Spleen (tissue), 11 donors: ENCODE measurements at regions not wholly inside any gene's neighbourhood (a gene's known extent, or its start where the extent isn't known, plus 50 kb on each side); places are given as distances from the start of the nearest gene placed in this dataset.

Experiments used
- DNase-seq: peaks from one replicate; pipeline ENCODE4 v3.0.0-alpha.2; 2020
- H3K27ac ChIP-seq, 8 donors: fragments of 200-600 bp; sonication (generic) in 7 of 8; 1 replicate in 4 of 8; 2 replicates in 4 of 8; pipeline versions ENCODE4 v1.5.0 to v1.8.0; 2016 to 2021; ENCODE audit warnings: inconsistent platforms in 4 of 8, mild to moderate bottlenecking in 4 of 8, moderate library complexity in 1 of 8
- H3K27me3 ChIP-seq, 7 donors: fragments of 200-600 bp; sonication (generic) in 6 of 7; replicated peaks in 1 of 7; 1 replicate in 4 of 7; 2 replicates in 3 of 7; pipeline versions ENCODE4 v1.5.0 to v1.8.0; 2016 to 2021; ENCODE audit warnings: inconsistent platforms in 3 of 7, mild to moderate bottlenecking in 1 of 7
- H3K36me3 ChIP-seq, 6 donors: fragments of 200-600 bp; sonication (generic) in 5 of 6; 1 replicate in 4 of 6; 2 replicates in 2 of 6; pipeline versions ENCODE4 v1.5.0 to v1.8.0; 2016 to 2021; ENCODE audit warnings: inconsistent platforms in 2 of 6
- H3K4me1 ChIP-seq, 6 donors: fragments of 200-600 bp; sonication (generic) in 5 of 6; 1 replicate in 3 of 6; 2 replicates in 3 of 6; pipeline versions ENCODE4 v1.5.0 to v1.8.0; 2016 to 2021; ENCODE audit warnings: inconsistent platforms in 3 of 6
- H3K4me3 ChIP-seq, 8 donors: fragments of 200-600 bp; sonication (generic) in 7 of 8; 1 replicate in 4 of 8; 2 replicates in 4 of 8; pipeline versions ENCODE4 v1.5.0 to v1.8.0; 2016 to 2021; ENCODE audit warnings: inconsistent platforms in 4 of 8, mild to moderate bottlenecking in 4 of 8, moderate library complexity in 2 of 8
- H3K9me3 ChIP-seq, 8 donors: fragments of 200-600 bp; sonication (generic) in 7 of 8; 1 replicate in 4 of 8; 2 replicates in 4 of 8; pipeline versions ENCODE4 v1.5.0 to v1.8.0; 2016 to 2021; ENCODE audit warnings: inconsistent platforms in 4 of 8
- POLR2A ChIP-seq, 3 donors: fragments of 450-650 bp; IDR thresholded peaks; one replicate each; pipeline ENCODE4 v1.5.1; 2017; ENCODE audit warnings: antibody characterized with exemption in 3 of 3, mild to moderate bottlenecking in 1 of 3
- POLR2AphosphoS5 ChIP-seq, 3 donors: sonication (generic); formaldehyde crosslinking; IDR thresholded peaks; one replicate each; pipeline ENCODE4 v1.5.1; 2017; ENCODE audit warnings: antibody characterized with exemption in 3 of 3
- WGBS, 5 donors: extraction: QIAGEN DNeasy Blood & Tissue Kit in 3 of 5; methylation state at CpG; one replicate each; pipeline versions ENCODE4 v1.1.5 to v1.1.7; 2013 to 2018; 5-methylcytosine and 5-hydroxymethylcytosine counted together
- intact Hi-C: fragments of 100-400 bp; cut with DNase I; formaldehyde crosslinking; loops from one replicate; pipeline ENCODE4 v1.15.0; 2023; ENCODE audit warnings: low total_unique reads
- TF ChIP-seq, protein P1 (sequence below), 11 experiments: fragments of 200-600 bp in 7 of 11; fragments of 450-650 bp in 4 of 11; sonication (generic) in 4 of 11; IDR thresholded peaks in 8 of 11; conservative IDR thresholded peaks in 3 of 11; 1 replicate in 7 of 11; 2 replicates in 4 of 11; pipeline versions ENCODE4 v1.4.0 to v1.8.0; 2016 to 2021; ENCODE audit warnings: antibody characterized with exemption in 11 of 11, inconsistent platforms in 4 of 11, mild to moderate bottlenecking in 1 of 11
- donor health status: healthy with polysubstance abuse.
- donor health status: DM: no; HTN: no; CAD: no; lungs with moderate emphysema.
- donor health status: DM: no; HTN: no; CAD: no.
- donor health status: Bipolar disorder and iron deficiency.
- donor health status: healthy.
- donor health status: DM: no; HTN: no; CAD: no.
- donor health status: DM: yes; HTN: yes; CAD: no.

DNA sequence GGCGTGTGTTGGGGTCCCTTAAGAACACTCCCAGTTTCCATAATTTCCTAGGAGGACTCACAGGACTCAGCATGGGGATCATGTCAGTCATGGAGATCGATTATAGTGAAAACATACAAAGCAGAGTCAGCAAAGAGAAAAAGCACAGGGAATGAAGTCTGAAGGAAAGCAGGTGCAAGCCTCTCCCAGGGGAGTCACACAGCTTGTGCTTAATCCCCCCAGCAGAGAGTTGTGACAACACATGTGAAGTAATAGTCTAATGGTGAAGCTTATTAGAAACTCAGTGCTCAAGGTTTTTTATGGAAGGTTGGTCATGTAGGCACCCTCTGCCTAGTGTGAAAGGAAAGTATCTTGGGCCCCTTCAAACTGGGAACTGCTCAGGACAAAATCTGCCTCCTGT, 149.0 kb upstream of the SEL1L start:
- TF ChIP-seq POLR2A (IDR thresholded peaks at IDR 0.05) = no peak
- no peak for TF ChIP-seq POLR2AphosphoS5 (IDR thresholded peaks at IDR 0.05)
- TF ChIP-seq, protein P1, sequence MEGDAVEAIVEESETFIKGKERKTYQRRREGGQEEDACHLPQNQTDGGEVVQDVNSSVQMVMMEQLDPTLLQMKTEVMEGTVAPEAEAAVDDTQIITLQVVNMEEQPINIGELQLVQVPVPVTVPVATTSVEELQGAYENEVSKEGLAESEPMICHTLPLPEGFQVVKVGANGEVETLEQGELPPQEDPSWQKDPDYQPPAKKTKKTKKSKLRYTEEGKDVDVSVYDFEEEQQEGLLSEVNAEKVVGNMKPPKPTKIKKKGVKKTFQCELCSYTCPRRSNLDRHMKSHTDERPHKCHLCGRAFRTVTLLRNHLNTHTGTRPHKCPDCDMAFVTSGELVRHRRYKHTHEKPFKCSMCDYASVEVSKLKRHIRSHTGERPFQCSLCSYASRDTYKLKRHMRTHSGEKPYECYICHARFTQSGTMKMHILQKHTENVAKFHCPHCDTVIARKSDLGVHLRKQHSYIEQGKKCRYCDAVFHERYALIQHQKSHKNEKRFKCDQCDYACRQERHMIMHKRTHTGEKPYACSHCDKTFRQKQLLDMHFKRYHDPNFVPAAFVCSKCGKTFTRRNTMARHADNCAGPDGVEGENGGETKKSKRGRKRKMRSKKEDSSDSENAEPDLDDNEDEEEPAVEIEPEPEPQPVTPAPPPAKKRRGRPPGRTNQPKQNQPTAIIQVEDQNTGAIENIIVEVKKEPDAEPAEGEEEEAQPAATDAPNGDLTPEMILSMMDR (IDR thresholded peaks at IDR 0.05 in 8 of 11, conservative IDR thresholded peaks at IDR 0.05 in 3 of 11) = no peak
- Histone ChIP-seq H3K36me3 (no peaks in the 10 kb centered on the region), H3K4me1 (peaks cover 0 to 4% (median 0%) of the 10 kb centered on the region in 6 donors), H3K27me3 (no peaks in the 10 kb centered on the region), H3K27ac (no peak overlapping the region), H3K4me3 (no peak overlapping the region), H3K9me3 (peaks cover 0 to 14% (median 0%) of the 10 kb centered on the region in 8 donors)
- intact Hi-C loops = no loop called here
- no peak for DNase-seq
- 52 to 73% (median 69%) methylated on average over 2 of the region's 2 CpGs for WGBS, 5 donors

- Histone ChIP-seq H3K36me3 (no peaks in the 10 kb centered on the region), H3K9me3 (no peaks in the 10 kb centered on the region), H3K27ac (no peak overlapping the region), H3K4me1 (no peaks in the 10 kb centered on the region), H3K4me3 (no peak overlapping the region), H3K27me3 (no peaks in the 10 kb centered on the region)
- intact Hi-C loops = no loop called here
- 83 to 91% (median 89%) methylated on average over 1 of the region's 1 CpG for WGBS, 5 donors
- no peak for TF ChIP-seq POLR2AphosphoS5 (IDR thresholded peaks at IDR 0.05)
- TF ChIP-seq POLR2A (IDR thresholded peaks at IDR 0.05) = no peak
- TF ChIP-seq, protein P1 (IDR thresholded peaks at IDR 0.05 in 8 of 11, conservative IDR thresholded peaks at IDR 0.05 in 3 of 11) = no peak
- DNase-seq = no peak
Measured at GRCh38 chr14:81684696-81685095, 151.0 kb upstream of the SEL1L start.

DNA sequence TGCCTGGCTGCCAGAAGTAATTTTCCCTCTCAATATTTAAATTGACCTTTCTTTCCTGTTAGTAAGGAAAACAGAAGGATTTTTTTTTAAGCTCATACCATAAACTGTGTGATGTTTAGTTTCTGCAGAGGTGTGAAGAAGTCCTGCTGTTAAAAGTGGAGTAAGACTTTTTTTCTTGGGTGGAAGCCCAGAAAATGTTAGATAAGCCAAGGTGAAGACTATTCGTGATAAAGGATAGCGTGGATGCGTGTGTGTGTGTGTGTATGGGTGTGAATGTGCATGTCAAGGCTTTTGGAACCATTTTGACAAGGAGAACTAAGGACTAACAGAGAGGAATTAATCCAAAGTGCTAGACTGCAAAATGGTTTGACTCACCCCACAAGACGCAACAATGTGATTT, 152.9 kb upstream of the SEL1L start:
- Histone ChIP-seq H3K9me3 (no peaks in the 10 kb centered on the region), H3K27ac (no peak overlapping the region), H3K27me3 (no peaks in the 10 kb centered on the region), H3K4me3 (no peak overlapping the region), H3K36me3 (no peaks in the 10 kb centered on the region), H3K4me1 (no peaks in the 10 kb centered on the region)
- no peak for TF ChIP-seq POLR2AphosphoS5 (IDR thresholded peaks at IDR 0.05)
- TF ChIP-seq POLR2A (IDR thresholded peaks at IDR 0.05) = no peak
- TF ChIP-seq, protein P1 (IDR thresholded peaks at IDR 0.05 in 8 of 11, conservative IDR thresholded peaks at IDR 0.05 in 3 of 11) = no peak
- DNase-seq = no peak
- intact Hi-C loops = no loop called here
- WGBS, 5 donors = 57 to 89% (median 74%) methylated on average over 4 of the region's 4 CpGs

DNA sequence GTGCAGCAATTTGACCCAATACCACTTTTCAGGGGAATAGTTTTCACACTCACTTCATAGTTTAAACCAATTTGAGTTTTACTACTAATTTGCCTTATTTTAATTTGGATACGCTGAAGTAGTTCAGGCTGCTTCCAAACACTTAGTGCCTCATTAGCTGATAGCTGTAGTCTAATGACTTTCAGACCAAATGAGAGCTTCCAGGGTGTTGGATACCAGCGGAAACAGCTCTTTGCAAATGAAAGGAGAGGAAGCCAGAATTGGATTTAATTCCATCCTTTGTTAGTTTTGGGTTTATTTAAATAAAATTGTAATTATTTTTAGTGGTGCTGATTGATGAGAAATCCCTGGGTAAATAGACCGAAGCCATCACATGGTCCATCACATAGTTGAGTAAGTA, 158.3 kb upstream of the SEL1L start:
- WGBS, 5 donors = 87 to 92% (median 90%) methylated on average over 3 of the region's 3 CpGs
- Histone ChIP-seq H3K4me1 (no peaks in the 10 kb centered on the region), H3K4me3 (no peak overlapping the region), H3K36me3 (no peaks in the 10 kb centered on the region), H3K27ac (no peak overlapping the region), H3K27me3 (no peaks in the 10 kb centered on the region), H3K9me3 (no peaks in the 10 kb centered on the region)
- intact Hi-C loops = no loop called here
- TF ChIP-seq POLR2A (IDR thresholded peaks at IDR 0.05) (no peak), POLR2AphosphoS5 (IDR thresholded peaks at IDR 0.05) (no peak)
- TF ChIP-seq, protein P1 (IDR thresholded peaks at IDR 0.05 in 8 of 11, conservative IDR thresholded peaks at IDR 0.05 in 3 of 11) = no peak
- no peak for DNase-seq
